ENCODE measurements at regions not wholly inside any gene's neighbourhood (a gene's known extent, or its start where the extent isn't known, plus 50 kb on each side); places are given as distances from the start of the nearest gene placed in this dataset.
A peak's percentile ranks its signal among the peaks of the same experiment; 100 is the strongest.

- intact Hi-C loops (cut with DNase I): no loop called here
- WGBS, 2 donors: 70 to 75% methylated on average over 2 of the region's 2 CpGs
- no peaks in the 10 kb centered on the region for H3K9me3 ChIP-seq
Measured at GRCh38 chr7:114789161-114789560, 132.7 kb upstream of the MDFIC start.

GRCh38 chr7:114789871-114790311, 132.0 kb upstream of the MDFIC start:
- TF ChIP-seq POLR2A (IDR thresholded peaks at IDR 0.05) (no peak), CTCF (IDR thresholded peaks at IDR 0.05) (no peak)
- no peaks in the 10 kb centered on the region for H3K9me3 ChIP-seq
- no peaks in the 10 kb centered on the region for H3K4me1 ChIP-seq
- 61 to 65% methylated on average over 3 of the region's 3 CpGs for WGBS, 2 donors
- H3K27ac ChIP-seq: peak overlapping the region in 1 of 3 donors; percentile 26
- intact Hi-C loops (cut with DNase I): no loop called here
- DNase-seq: no peak
- no peak overlapping the region for H3K4me3 ChIP-seq (replicated peaks in 1 of 3)
- H3K27me3 ChIP-seq: no peaks in the 10 kb centered on the region
- no peaks in the 10 kb centered on the region for H3K36me3 ChIP-seq

More at GRCh38 chr7:114789161-114789560, 132.7 kb upstream of the MDFIC start:
- Histone ChIP-seq H3K36me3 (no peaks in the 10 kb centered on the region), H3K27ac (no peak overlapping the region), H3K4me3 (replicated peaks in 1 of 3) (no peak overlapping the region), H3K27me3 (no peaks in the 10 kb centered on the region), H3K4me1 (no peaks in the 10 kb centered on the region)
- no peak for TF ChIP-seq CTCF (IDR thresholded peaks at IDR 0.05)
- TF ChIP-seq POLR2A (IDR thresholded peaks at IDR 0.05): no peak
- DNase-seq: no peak

GRCh38 chr7:114790521-114790920, 131.4 kb upstream of the MDFIC start:
- no peaks in the 10 kb centered on the region for H3K27me3 ChIP-seq
- H3K36me3 ChIP-seq: no peaks in the 10 kb centered on the region
- intact Hi-C loops (cut with DNase I): no loop called here
- H3K27ac ChIP-seq: no peak overlapping the region
- DNase-seq: no peak
- TF ChIP-seq POLR2A (IDR thresholded peaks at IDR 0.05) (no peak), CTCF (IDR thresholded peaks at IDR 0.05) (no peak)
- 52 to 62% methylated on average over 1 of the region's 1 CpG for WGBS, 2 donors
- no peaks in the 10 kb centered on the region for H3K9me3 ChIP-seq
- no peaks in the 10 kb centered on the region for H3K4me1 ChIP-seq
- H3K4me3 ChIP-seq (replicated peaks in 1 of 3): no peak overlapping the region

- TF ChIP-seq CTCF (IDR thresholded peaks at IDR 0.05): no peak
- no peak for TF ChIP-seq POLR2A (IDR thresholded peaks at IDR 0.05)
- Histone ChIP-seq H3K4me1 (no peaks in the 10 kb centered on the region), H3K27me3 (no peaks in the 10 kb centered on the region), H3K36me3 (no peaks in the 10 kb centered on the region), H3K27ac (no peak overlapping the region), H3K4me3 (replicated peaks in 1 of 3) (no peak overlapping the region), H3K9me3 (no peaks in the 10 kb centered on the region)
- intact Hi-C loops (cut with DNase I): no loop called here
- DNase-seq: no peak
- WGBS, 2 donors: 59 to 77% methylated on average over 4 of the region's 4 CpGs
Measured at GRCh38 chr7:114791771-114792170, 130.1 kb upstream of the MDFIC start.

- Histone ChIP-seq H3K36me3 (no peaks in the 10 kb centered on the region), H3K4me1 (no peaks in the 10 kb centered on the region), H3K27me3 (no peaks in the 10 kb centered on the region), H3K9me3 (no peaks in the 10 kb centered on the region), H3K27ac (no peak overlapping the region), H3K4me3 (replicated peaks in 1 of 3) (no peak overlapping the region)
- WGBS, 2 donors: 66 to 73% methylated on average over 5 of the region's 5 CpGs
- intact Hi-C loops (cut with DNase I): no loop called here
- TF ChIP-seq POLR2A (IDR thresholded peaks at IDR 0.05) (no peak), CTCF (IDR thresholded peaks at IDR 0.05) (no peak)
- DNase-seq: no peak
Measured at GRCh38 chr7:114793155-114793845, 128.6 kb upstream of the MDFIC start.
